ENCODE measurements at regions not wholly inside any gene's neighbourhood (a gene's known extent, or its start where the extent isn't known, plus 50 kb on each side); places are given as distances from the start of the nearest gene placed in this dataset.

GRCh38 chr13:89468081-89468480 lies 1796.9 kb downstream of the SLITRK5 start (continued):
- TF ChIP-seq CTCF (conservative IDR thresholded peaks at IDR 0.05; ENCODE audit: low read depth in 2 of 2) (no peak), JUNB (IDR thresholded peaks at IDR 0.05; ENCODE audit: unreplicated experiment) (no peak), EZH2phosphoT487 (IDR thresholded peaks at IDR 0.05; ENCODE audit: unreplicated experiment) (no peak), ZNF462 (CRISPR knock-in tag; IDR thresholded peaks at IDR 0.05) (no peak)

GRCh38 chr13:89470901-89471300 lies 1799.7 kb downstream of the SLITRK5 start:
- Histone ChIP-seq H3K4me2 (no peak overlapping the region), H3K4me3 (no peak overlapping the region), H3K9me2 (ENCODE audit: insufficient read depth) (no peaks in the 10 kb centered on the region; the same call in 1 of the 2 replicates), H3K27me3 (ENCODE audit: insufficient read depth) (no peaks in the 10 kb centered on the region), H3F3A (replicated peaks; ENCODE audit: low read depth) (no peaks in the 10 kb centered on the region), H3K4me1 (ENCODE audit: insufficient read depth) (no peaks in the 10 kb centered on the region), H2AFZ (no peak overlapping the region), H4K20me1 (replicated peaks; ENCODE audit: insufficient read depth) (no peaks in the 10 kb centered on the region), H3K79me2 (replicated peaks; ENCODE audit: insufficient read depth) (no peaks in the 10 kb centered on the region), H3K27ac (ENCODE audit: low read depth) (no peak overlapping the region), H3K36me3 (ENCODE audit: insufficient read depth) (no peaks in the 10 kb centered on the region)
- Mint-ChIP-seq H3K36me3 (ENCODE audit: low read depth) (peaks cover 8% of the 10 kb centered on the region; the same call in 1 of the 3 replicates), H3K4me3 (no peak overlapping the region), H3K4me1 (peaks cover 3% of the 10 kb centered on the region; the same call in 2 of the 3 replicates), H3K27ac (no peak overlapping the region), H3K27me3 (ENCODE audit: insufficient read depth, low read depth, poor library complexity) (no peaks in the 10 kb centered on the region), H3K9me3 (peaks cover 25% of the 10 kb centered on the region)
- ATAC-seq = no peak
- no peak for DNase-seq (ENCODE audit: low spot score)
- TF ChIP-seq EZH2phosphoT487 (IDR thresholded peaks at IDR 0.05; ENCODE audit: unreplicated experiment) (no peak), CTCF (conservative IDR thresholded peaks at IDR 0.05; ENCODE audit: low read depth in 2 of 2) (no peak), ZNF331 (CRISPR knock-in tag; IDR thresholded peaks at IDR 0.05; ENCODE audit: low read depth) (no peak), CREB1 (CRISPR knock-in tag; IDR thresholded peaks at IDR 0.05; ENCODE audit: low read depth) (no peak), NANOG (IDR thresholded peaks at IDR 0.05; ENCODE audit: borderline replicate concordance) (no peak), EZH2 (IDR thresholded peaks at IDR 0.05; ENCODE audit: low read depth, unreplicated experiment) (no peak), JUNB (IDR thresholded peaks at IDR 0.05; ENCODE audit: unreplicated experiment) (no peak), POLR2AphosphoS5 (IDR thresholded peaks at IDR 0.05; ENCODE audit: low read depth) (no peak), STAT1 (IDR thresholded peaks at IDR 0.05; ENCODE audit: unreplicated experiment) (no peak)

Measured in GM23338 (cell line).